IMR-90 (cell line): ENCODE measurements at regions not wholly inside any gene's neighbourhood (a gene's known extent, or its start where the extent isn't known, plus 50 kb on each side); places are given as distances from the start of the nearest gene placed in this dataset.

Experiments
- ATAC-seq: fragments of 200-7000 bp; cut with Tn5 transposase; 2 replicates; pipeline ENCODE4 v1.9.1; 2020; ENCODE audit warnings: low read depth, mild to moderate bottlenecking, moderate library complexity
- BruUV-seq: library from RNA; stranded (reverse); fragments of 400-500 nt; replicated peaks from 2 replicates; lab custom pipeline; 2021; lab: Mats Ljungman, UMichigan
- CTCF ChIA-PET: fragments of 300-600 bp; formaldehyde crosslinking; extraction: SDS; loops from one replicate; lab custom pipeline; 2021; ENCODE audit warnings: antibody characterized with exemption; lab: Yijun Ruan, JAX
- POLR2A ChIA-PET: fragments of 300-600 bp; sonication (Branson Sonifier 250); formaldehyde crosslinking; loops from one replicate; lab custom pipeline; 2022; ENCODE audit warnings: antibody characterized with exemption; ENCODE audit not compliant: unreplicated experiment; lab: Charles Lee
- DNase-seq: peaks from one replicate; pipeline ENCODE4 v3.0.0; 2013
- H2AFZ ChIP-seq: replicated peaks from 2 replicates; pipeline ENCODE3; 2013; ENCODE audit warnings: low read length, mild to moderate bottlenecking; ENCODE audit not compliant: poor library complexity
- H2AK5ac ChIP-seq: 2 replicates; pipeline ENCODE4 v1.6.1; 2013; ENCODE audit warnings: low read depth, low read length, inconsistent platforms
- H2AK9ac ChIP-seq: replicated peaks from 2 replicates; pipeline ENCODE3; 2013; ENCODE audit warnings: mild to moderate bottlenecking, low read depth, low read length, moderate library complexity; ENCODE audit not compliant: poor library complexity
- H2BK120ac ChIP-seq: 2 replicates; pipeline ENCODE4 v1.6.1; 2013; ENCODE audit warnings: low read depth, low read length, inconsistent platforms
- H2BK15ac ChIP-seq: 3 replicates; pipeline ENCODE4 v1.6.1; 2013; ENCODE audit warnings: low read depth, low read length, inconsistent platforms
- H2BK20ac ChIP-seq: 2 replicates; pipeline ENCODE4 v1.6.1; 2013; ENCODE audit warnings: low read depth, mild to moderate bottlenecking, inconsistent platforms, low read length, moderate library complexity
- H2BK5ac ChIP-seq: 2 replicates; pipeline ENCODE4 v1.6.1; 2013; ENCODE audit warnings: mild to moderate bottlenecking, low read depth, low read length, inconsistent platforms; ENCODE audit not compliant: poor library complexity, severe bottlenecking
- H3K14ac ChIP-seq: replicated peaks from 2 replicates; pipeline ENCODE4 v1.6.1; 2013; ENCODE audit warnings: low read depth, low read length, inconsistent platforms
- H3K18ac ChIP-seq: 2 replicates; pipeline ENCODE4 v1.6.1; 2013; ENCODE audit warnings: low read depth, low read length, control low read depth
- H3K23ac ChIP-seq: 2 replicates; pipeline ENCODE4 v1.6.1; 2013; ENCODE audit warnings: low read depth, low read length, inconsistent platforms
- H3K27ac ChIP-seq: 2 replicates; pipeline ENCODE4 v1.5.1; 2013; ENCODE audit warnings: mild to moderate bottlenecking, control low read depth, low read length; ENCODE audit not compliant: insufficient read depth
- H3K27me3 ChIP-seq: 2 replicates; pipeline ENCODE4 v1.6.1; 2013; ENCODE audit warnings: low read length; ENCODE audit not compliant: control insufficient read depth, insufficient read depth
- H3K36me3 ChIP-seq: 2 replicates; pipeline ENCODE4 v1.6.1; 2013; ENCODE audit warnings: low read length, mixed read lengths; ENCODE audit not compliant: control insufficient read depth, insufficient read depth
- H3K4ac ChIP-seq: 2 replicates; pipeline ENCODE4 v1.6.1; 2013; ENCODE audit warnings: low read depth, low read length, inconsistent platforms
- H3K4me1 ChIP-seq: 2 replicates; pipeline ENCODE4 v1.6.1; 2013; ENCODE audit warnings: low read length, mixed read lengths; ENCODE audit not compliant: control insufficient read depth, insufficient read depth
- H3K4me2 ChIP-seq: 2 replicates; pipeline ENCODE4 v1.6.1; 2013; ENCODE audit warnings: low read depth, mild to moderate bottlenecking, control low read depth, low read length, moderate library complexity
- H3K4me3 ChIP-seq: 2 replicates; pipeline ENCODE4 v1.5.1; 2013; ENCODE audit warnings: low read depth, mild to moderate bottlenecking, control low read depth, low read length, moderate library complexity; ENCODE audit not compliant: insufficient read depth
- H3K56ac ChIP-seq: 2 replicates; pipeline ENCODE4 v1.6.1; 2013; ENCODE audit warnings: low read length, inconsistent platforms; ENCODE audit not compliant: insufficient read depth; ENCODE audit errors: extremely low read depth
- H3K79me1 ChIP-seq, 2 experiments: 2 replicates each; pipeline ENCODE4 v1.6.1; 2013; ENCODE audit warnings: low read length in 2 of 2, inconsistent platforms in 1 of 2, low read depth in 1 of 2
- H3K9ac ChIP-seq: 2 replicates; pipeline ENCODE4 v1.6.1; 2013; ENCODE audit warnings: low read depth, low read length, control low read depth
- H3K9me1 ChIP-seq: 2 replicates; pipeline ENCODE4 v1.6.1; 2013; ENCODE audit warnings: low read length, inconsistent platforms; ENCODE audit not compliant: insufficient read depth
- H3K9me3 ChIP-seq: 2 replicates; pipeline ENCODE4 v1.6.1; 2013; ENCODE audit warnings: low read length; ENCODE audit not compliant: control insufficient read depth, insufficient read depth
- H4K20me1 ChIP-seq: 2 replicates; pipeline ENCODE4 v1.6.1; 2013; ENCODE audit warnings: low read length, inconsistent platforms; ENCODE audit not compliant: insufficient read depth
- H4K5ac ChIP-seq: 2 replicates; pipeline ENCODE4 v1.6.1; 2013; ENCODE audit warnings: mild to moderate bottlenecking, low read depth, low read length, control low read depth
- H4K8ac ChIP-seq, 2 experiments: 2 replicates each; pipeline ENCODE4 v1.6.1; 2013; ENCODE audit warnings: low read depth in 2 of 2, low read length in 2 of 2, control low read depth in 1 of 2, inconsistent platforms in 1 of 2
- H4K91ac ChIP-seq: 2 replicates; pipeline ENCODE4 v1.6.1; 2013; ENCODE audit warnings: low read depth, low read length, inconsistent platforms; ENCODE audit not compliant: insufficient read depth
- BHLHE40 ChIP-seq: fragments of 150-350 bp; IDR thresholded peaks from 2 replicates; pipeline ENCODE4 v1.6.1; 2016; ENCODE audit warnings: mild to moderate bottlenecking, low read depth, low read length
- CEBPB ChIP-seq: IDR thresholded peaks from 2 replicates; pipeline ENCODE4 v1.6.1; 2012; ENCODE audit warnings: low read depth, low read length, improper control_type of control experiment
- CHD1 ChIP-seq: IDR thresholded peaks from 2 replicates; pipeline ENCODE4 v1.6.1; 2012; ENCODE audit warnings: low read depth, low read length, improper control_type of control experiment
- CTCF ChIP-seq: conservative IDR thresholded peaks from 2 replicates; pipeline ENCODE4 v1.5.1; 2012; ENCODE audit warnings: mild to moderate bottlenecking, low read depth, low read length, improper control_type of control experiment
- FOS ChIP-seq: fragments of 150-350 bp; IDR thresholded peaks from 2 replicates; pipeline ENCODE4 v1.6.1; 2016; ENCODE audit warnings: low read depth, low read length
- MAFK ChIP-seq: IDR thresholded peaks from 2 replicates; pipeline ENCODE4 v1.6.1; 2012; ENCODE audit warnings: low read depth, low read length, improper control_type of control experiment
- MAZ ChIP-seq: IDR thresholded peaks from 2 replicates; pipeline ENCODE4 v1.6.1; 2012; ENCODE audit warnings: low read depth, mild to moderate bottlenecking, low read length, improper control_type of control experiment, moderate library complexity, borderline replicate concordance
- MXI1 ChIP-seq: IDR thresholded peaks from 2 replicates; pipeline ENCODE4 v1.6.1; 2012; ENCODE audit warnings: low read depth, mild to moderate bottlenecking, low read length, moderate library complexity, borderline replicate concordance
- NFE2L2 ChIP-seq: fragments of 150-350 bp; IDR thresholded peaks from 2 replicates; pipeline ENCODE4 v1.6.1; 2016; ENCODE audit warnings: low read depth, mild to moderate bottlenecking, low read length
- POLR2A ChIP-seq: IDR thresholded peaks from 2 replicates; pipeline ENCODE4 v1.6.1; 2012; ENCODE audit warnings: mild to moderate bottlenecking, low read depth, low read length
- RAD21 ChIP-seq: IDR thresholded peaks from 2 replicates; pipeline ENCODE4 v1.6.1; 2012; ENCODE audit warnings: low read length, improper control_type of control experiment
- RCOR1 ChIP-seq: IDR thresholded peaks from 2 replicates; pipeline ENCODE4 v1.6.1; 2012; ENCODE audit warnings: mild to moderate bottlenecking, low read length, improper control_type of control experiment; ENCODE audit not compliant: insufficient replicate concordance
- RFX5 ChIP-seq: IDR thresholded peaks from 2 replicates; pipeline ENCODE4 v1.8.0; 2012; ENCODE audit warnings: low read depth, mild to moderate bottlenecking, low read length, moderate library complexity
- SMC3 ChIP-seq: fragments of 150-350 bp; IDR thresholded peaks from 2 replicates; pipeline ENCODE4 v1.6.1; 2016; ENCODE audit warnings: low read depth, mild to moderate bottlenecking, antibody characterized with exemption, low read length, moderate library complexity
- WGBS, 2 experiments: methylation state at CpG; one replicate each; pipeline versions ENCODE4 v1.1.5 to v1.1.7; 2013; ENCODE audit warnings: missing lambda C conversion rate in 2 of 2; ENCODE audit not compliant: insufficient read length in 1 of 2; ENCODE audit errors: extremely low coverage in 2 of 2; 5-methylcytosine and 5-hydroxymethylcytosine counted together
- dilution Hi-C: fragments of 300-500 bp; cut with HindIII; formaldehyde crosslinking; loops from one replicate; pipeline ENCODE4 v1.14.3; 2018; ENCODE audit warnings: low sequenced_read_pairs; ENCODE audit not compliant: unreplicated experiment
- in situ Hi-C: fragments of 300-500 bp; cut with MboI; formaldehyde crosslinking; loops from 3 replicates; pipeline ENCODE4 v1.14.3; 2019; ENCODE audit warnings: low sequenced_read_pairs, inconsistent platforms, mixed read lengths
- intact Hi-C: fragments of 100-400 bp; cut with micrococcal nuclease; formaldehyde crosslinking; loops from 2 replicates; pipeline ENCODE4 v1.10.0; 2022
- TF ChIP-seq, protein P1 (sequence below): fragments of 150-350 bp; IDR thresholded peaks from 2 replicates; pipeline ENCODE4 v1.6.1; 2016; ENCODE audit warnings: low read depth, mild to moderate bottlenecking, low read length, moderate library complexity, borderline replicate concordance
- TF ChIP-seq, protein P2 (sequence below): fragments of 150-350 bp; IDR thresholded peaks from 2 replicates; pipeline ENCODE4 v1.6.1; 2017; ENCODE audit warnings: mild to moderate bottlenecking, antibody characterized with exemption, low read length, low read depth

- H2BK20ac ChIP-seq = no peak overlapping the region
- no peaks in the 10 kb centered on the region for H3K4me1 ChIP-seq
- no peaks in the 10 kb centered on the region for H4K20me1 ChIP-seq
- no peak overlapping the region for H2BK120ac ChIP-seq
- H3K9me1 ChIP-seq = no peaks in the 10 kb centered on the region
- no CpG with 5 or more reads among the region's 2 CpGs for WGBS, 2 experiments
- H4K5ac ChIP-seq = no peak overlapping the region
- H3K27me3 ChIP-seq = no peaks in the 10 kb centered on the region
- H3K18ac ChIP-seq = no peak overlapping the region
- no peak overlapping the region for H3K4me2 ChIP-seq
- TF ChIP-seq BHLHE40 = no peak
- no peak for TF ChIP-seq FOS
- TF ChIP-seq, protein P1, sequence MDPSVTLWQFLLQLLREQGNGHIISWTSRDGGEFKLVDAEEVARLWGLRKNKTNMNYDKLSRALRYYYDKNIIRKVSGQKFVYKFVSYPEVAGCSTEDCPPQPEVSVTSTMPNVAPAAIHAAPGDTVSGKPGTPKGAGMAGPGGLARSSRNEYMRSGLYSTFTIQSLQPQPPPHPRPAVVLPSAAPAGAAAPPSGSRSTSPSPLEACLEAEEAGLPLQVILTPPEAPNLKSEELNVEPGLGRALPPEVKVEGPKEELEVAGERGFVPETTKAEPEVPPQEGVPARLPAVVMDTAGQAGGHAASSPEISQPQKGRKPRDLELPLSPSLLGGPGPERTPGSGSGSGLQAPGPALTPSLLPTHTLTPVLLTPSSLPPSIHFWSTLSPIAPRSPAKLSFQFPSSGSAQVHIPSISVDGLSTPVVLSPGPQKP = no peak
- TF ChIP-seq RFX5 = no peak
- TF ChIP-seq RAD21 = no peak
- no peak for TF ChIP-seq CHD1
- no peak for TF ChIP-seq CEBPB
- TF ChIP-seq, protein P2, sequence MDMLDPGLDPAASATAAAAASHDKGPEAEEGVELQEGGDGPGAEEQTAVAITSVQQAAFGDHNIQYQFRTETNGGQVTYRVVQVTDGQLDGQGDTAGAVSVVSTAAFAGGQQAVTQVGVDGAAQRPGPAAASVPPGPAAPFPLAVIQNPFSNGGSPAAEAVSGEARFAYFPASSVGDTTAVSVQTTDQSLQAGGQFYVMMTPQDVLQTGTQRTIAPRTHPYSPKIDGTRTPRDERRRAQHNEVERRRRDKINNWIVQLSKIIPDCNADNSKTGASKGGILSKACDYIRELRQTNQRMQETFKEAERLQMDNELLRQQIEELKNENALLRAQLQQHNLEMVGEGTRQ = no peak
- TF ChIP-seq CTCF = no peak
- TF ChIP-seq MXI1 = no peak
- TF ChIP-seq MAFK = no peak
- TF ChIP-seq NFE2L2 = no peak
- TF ChIP-seq MAZ = no peak
- TF ChIP-seq SMC3 = no peak
- TF ChIP-seq POLR2A = no peak
- TF ChIP-seq RCOR1 = no peak
- H3K56ac ChIP-seq = no peak overlapping the region
- no peak overlapping the region for H2AFZ ChIP-seq
- H2AK9ac ChIP-seq = no peak overlapping the region
- no peak overlapping the region for H3K4me3 ChIP-seq
- CTCF ChIA-PET = no interaction called here
- no peak overlapping the region for H2BK15ac ChIP-seq
- H3K9me3 ChIP-seq = peaks cover 22% of the 10 kb centered on the region
- H2BK5ac ChIP-seq = no peak overlapping the region
- ATAC-seq (no peak), DNase-seq (no peak)
- no peak overlapping the region for H3K23ac ChIP-seq
- dilution Hi-C loops (no loop called here), in situ Hi-C loops (no loop called here), intact Hi-C loops (no loop called here)
- no peak overlapping the region for H4K8ac ChIP-seq
- no peak overlapping the region for H2AK5ac ChIP-seq
- POLR2A ChIA-PET = no interaction called here
- H3K14ac ChIP-seq = no peak overlapping the region
- no peak overlapping the region for H4K91ac ChIP-seq
- no TSS peak for BruUV-seq
- no peak overlapping the region for H3K4ac ChIP-seq
- H3K27ac ChIP-seq = no peak overlapping the region
- no peaks in the 10 kb centered on the region for H3K79me1 ChIP-seq
- H3K9ac ChIP-seq = no peak overlapping the region
- no peaks in the 10 kb centered on the region for H3K36me3 ChIP-seq
Observed at GRCh38 chr18:77601567-77601966, 351.9 kb downstream of the GALR1 start.
